ENCODE measurements at regions not wholly inside any gene's neighbourhood (a gene's known extent, or its start where the extent isn't known, plus 50 kb on each side); places are given as distances from the start of the nearest gene placed in this dataset.
"Not testable (repeated sequence)": the region's sequence is repeated elsewhere in the genome, so short reads cannot be mapped to it uniquely, and the experiment has no call there.

DNA sequence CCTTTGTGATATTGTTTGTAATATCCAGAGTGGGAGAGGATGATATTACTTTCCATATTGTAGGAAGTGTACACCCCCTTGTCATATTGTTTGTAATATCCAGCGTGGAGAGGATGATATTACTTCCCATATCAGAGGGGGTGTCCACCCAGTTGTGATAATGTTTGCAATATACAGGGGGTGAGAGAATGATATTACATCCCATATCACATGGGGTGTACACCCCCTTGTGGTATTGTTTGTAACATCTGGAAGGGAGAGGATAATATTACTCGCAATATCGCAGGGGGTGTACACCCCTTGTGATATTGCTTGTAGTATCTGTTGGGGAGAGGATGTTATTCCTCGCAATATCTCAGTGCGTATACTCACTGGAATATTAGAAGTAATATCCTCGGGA lies 61.5 kb downstream of the PRSS23 start:
- no peak for DNase-seq
- intact Hi-C loops (cut with DNase I) = no loop called here

DNA sequence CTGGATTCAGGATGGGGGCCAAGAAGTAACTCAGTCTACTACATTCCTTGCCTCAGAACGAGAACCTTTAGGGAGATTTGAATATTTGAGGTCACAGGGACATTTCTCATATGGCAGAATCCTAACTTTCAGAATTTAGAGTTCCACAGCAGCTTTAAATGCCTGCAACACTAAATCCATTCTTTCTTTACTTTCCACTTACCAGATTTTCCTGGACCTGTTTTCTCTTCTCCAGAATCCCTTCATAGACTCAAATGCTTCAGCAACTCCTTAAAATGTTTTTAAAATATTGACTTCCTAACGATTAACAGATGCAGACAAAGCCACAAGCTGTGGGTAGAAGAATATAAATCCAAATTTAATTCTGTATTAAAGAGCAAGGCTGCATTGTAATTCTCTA lies 63.1 kb downstream of the PRSS23 start:
- intact Hi-C loops (cut with DNase I) = no loop called here
- no peak for DNase-seq

DNA sequence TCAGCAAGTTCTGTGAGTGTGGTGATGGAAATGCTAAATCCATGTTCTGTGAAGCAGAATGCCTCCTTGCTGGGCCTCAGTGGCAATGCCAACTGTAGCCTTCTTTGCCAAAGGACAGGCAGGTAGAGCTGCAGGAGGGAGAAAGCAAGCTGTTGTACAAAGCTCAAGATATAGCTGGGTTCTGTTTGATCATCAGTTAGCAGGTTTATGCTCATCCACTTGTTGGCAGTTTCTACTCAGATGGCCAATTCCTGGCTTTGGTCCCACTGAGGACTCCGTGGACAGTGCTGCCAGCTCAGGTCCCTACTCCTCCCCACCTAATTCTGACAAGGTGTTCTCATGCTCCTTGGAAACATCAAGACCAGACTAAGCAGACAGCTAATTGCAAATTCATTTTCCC lies 65.1 kb downstream of the PRSS23 start:
- DNase-seq = no peak
- intact Hi-C loops (cut with DNase I) = no loop called here

DNA sequence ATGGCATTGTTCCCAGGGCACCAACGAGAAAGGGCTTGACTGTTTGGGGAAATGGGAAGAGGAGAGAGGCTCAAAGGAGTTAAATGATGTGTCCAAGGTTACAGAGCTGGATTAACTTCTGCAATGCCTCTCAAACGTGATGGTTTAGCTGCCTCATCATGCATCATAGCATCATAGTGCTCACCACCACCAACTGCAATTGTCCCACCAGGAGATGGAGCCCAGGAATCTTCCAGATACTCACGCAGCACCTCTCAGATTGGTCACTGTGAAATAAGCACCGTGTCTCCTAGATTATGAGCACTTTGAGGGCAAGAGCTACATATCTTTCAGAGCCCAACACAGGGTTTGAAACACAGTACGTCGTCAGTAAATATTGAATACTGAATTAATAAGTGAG lies 69.2 kb downstream of the PRSS23 start:
- DNase-seq = no peak
- intact Hi-C loops (cut with DNase I) = no loop called here

DNA sequence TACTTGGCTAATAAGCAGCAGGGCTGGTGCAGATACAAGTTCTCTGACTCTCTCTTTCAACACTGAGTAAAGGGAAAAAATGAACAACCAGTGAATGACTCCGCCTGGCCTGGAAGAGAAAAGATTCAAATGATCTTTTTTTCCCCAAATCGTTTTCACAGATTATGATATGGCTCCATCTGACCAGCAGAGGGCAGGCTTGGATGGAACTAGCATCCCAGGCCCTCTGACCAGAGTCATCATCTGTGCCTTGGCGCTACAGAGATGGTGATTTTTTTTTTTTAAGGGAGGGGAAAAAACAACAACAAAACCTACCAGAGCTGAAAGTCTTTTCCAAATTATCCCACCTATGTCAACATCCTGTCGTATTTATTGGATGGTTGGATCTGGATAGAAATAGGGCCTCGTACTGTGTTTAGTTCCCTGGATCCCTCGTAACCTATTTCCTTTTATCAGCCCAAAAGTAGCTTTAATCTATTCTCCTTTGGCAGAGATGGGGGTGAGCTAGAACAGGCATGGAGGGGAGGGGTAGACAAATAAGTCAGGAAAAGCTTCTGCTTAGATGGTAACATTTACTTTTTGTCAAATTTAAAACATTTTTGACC lies 69.7 kb downstream of the PRSS23 start:
- peak in 7 of 10 donors; percentile 23 to 87 (median 52) for DNase-seq
- intact Hi-C loops (cut with DNase I) = loop anchor here (1.0 to 10.0 kb wide), 2 partner anchors 49 to 425 kb away; no protein-coding TSS in a partner anchor

DNA sequence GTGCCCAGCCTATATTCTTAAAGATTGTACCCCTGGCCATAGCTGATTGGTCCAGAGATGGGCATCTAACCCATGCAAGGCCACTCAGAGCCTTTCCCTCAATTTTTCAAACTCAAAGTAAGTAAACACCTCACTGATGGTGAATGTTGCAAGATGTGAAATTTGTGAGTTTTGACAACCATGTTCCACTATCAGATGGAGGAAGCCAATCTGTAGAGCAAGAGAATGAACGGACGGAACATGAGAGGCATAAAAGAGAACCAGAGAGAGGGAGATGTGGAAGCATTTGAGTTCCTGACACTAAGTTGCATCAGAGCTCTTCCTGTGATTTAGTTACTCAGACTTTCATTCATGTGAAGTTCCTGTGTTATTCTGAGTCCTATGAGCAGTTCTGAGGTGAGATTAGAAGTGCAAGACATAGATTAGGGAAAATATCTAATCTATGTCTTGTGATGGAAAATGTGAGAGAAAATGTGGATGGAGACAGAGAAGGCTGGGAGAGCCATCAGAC lies 73.3 kb downstream of the PRSS23 start:
- DNase-seq = no peak
- intact Hi-C loops (cut with DNase I) = loop anchor here (10.0 kb wide), 1 partner anchor 421 kb away; no protein-coding TSS in a partner anchor

DNA sequence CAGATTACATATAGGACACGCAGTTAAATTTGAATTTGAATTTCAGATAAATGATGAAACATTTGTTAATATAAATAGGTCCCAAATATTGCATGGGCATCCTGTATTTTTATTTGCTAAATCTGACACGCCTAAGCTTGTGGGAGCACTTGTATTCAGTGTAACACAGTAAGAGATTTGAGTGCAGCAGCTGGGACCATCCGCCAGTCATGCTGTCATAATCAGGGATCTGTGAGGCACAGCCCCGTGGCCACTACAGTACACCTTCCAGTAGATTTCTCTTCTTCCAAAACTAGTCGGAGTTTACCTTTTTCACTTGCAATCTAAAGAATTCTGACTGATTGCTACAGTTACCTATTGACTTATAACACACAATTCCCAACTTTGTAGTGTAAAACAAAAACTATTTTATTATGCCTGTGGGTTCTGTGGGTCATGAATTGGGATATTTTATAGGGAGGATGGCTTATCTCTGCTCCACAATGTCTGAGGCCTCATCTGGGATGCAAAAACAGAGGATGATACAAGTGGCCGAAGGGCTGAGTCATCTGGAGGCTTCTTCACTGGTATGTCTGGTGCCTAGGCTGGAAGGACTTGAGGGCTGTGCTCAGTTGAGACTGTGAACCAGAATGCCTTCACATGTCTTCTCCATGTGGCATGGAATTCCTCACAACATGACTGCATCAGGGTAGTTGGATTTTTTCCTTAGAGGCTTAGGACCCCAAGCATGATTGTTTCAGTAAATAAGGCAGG lies 74.1 kb downstream of the PRSS23 start:
- intact Hi-C loops (cut with DNase I) = loop anchor here (10.0 kb wide), 1 partner anchor 420 kb away; no protein-coding TSS in a partner anchor
- DNase-seq = no peak

DNA sequence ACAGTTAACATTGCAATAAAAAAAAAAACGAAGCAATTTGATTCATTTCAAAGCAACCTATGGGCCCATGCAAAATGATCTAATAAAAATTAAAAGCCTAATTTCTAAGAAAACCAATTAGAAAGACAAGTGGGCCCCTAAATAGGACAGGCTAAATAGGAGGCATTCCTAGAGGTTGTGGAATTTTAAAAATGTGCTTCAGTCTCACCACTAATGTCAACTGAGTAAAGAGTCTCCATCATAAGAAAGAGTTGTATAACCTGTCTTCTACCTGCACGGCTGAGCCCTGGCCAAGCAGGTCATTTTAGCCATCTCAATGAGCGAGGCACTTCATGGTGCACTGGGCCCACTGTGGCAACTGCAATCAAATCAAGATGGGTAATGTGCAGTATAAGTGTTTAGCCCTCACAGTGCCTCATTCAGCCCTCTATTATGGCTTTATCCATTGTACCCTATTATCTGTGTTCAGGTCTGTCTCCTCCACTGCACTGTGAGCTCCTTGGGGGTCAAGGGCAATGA lies 76.4 kb downstream of the PRSS23 start:
- no peak for DNase-seq
- intact Hi-C loops (cut with DNase I) = loop anchor here (10.0 kb wide), 1 partner anchor 418 kb away; no protein-coding TSS in a partner anchor

DNA sequence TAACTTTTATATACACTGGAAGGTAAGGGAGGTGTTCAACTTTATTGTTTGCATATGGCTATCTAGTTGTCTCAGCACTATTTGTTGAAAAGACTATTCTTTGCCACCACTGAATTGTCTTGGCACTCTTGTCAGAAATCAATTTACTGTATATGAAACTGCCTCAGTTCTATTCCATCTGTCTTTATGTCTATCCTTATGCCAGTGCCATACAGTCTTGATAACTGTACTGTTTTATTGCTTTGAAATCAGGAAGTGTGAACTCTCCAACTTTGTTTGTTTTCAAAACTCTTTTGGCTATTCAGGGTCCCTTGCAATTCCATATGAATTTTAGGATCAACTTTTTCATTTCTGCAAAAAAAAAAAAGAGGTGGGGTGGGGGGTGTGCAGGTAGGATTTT lies 77.2 kb downstream of the PRSS23 start:
- intact Hi-C loops (cut with DNase I) = loop anchor here (10.0 kb wide), 1 partner anchor 417 kb away; no protein-coding TSS in a partner anchor

DNA sequence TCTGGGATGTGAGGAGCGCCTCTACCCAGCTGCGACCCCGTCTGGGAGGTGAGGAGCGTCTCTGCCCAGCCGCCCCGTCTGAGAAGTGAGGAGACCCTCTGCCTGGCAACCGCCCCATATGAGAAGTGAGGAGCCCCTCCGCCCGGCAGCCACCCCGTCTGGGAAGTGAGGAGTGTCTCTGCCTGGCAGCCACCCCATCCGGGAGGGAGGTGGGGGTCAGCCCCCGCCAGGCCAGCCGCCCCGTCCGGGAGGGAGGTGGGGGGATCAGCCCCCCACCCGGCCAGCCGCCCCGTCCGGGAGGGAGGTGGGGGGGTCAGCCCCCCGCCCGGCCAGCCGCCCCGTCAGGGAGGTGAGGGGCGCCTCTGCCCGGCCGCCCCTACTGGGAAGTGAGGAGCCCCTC lies 76.0 kb downstream of the FZD4 start:
- intact Hi-C loops (cut with DNase I) = loop anchor here (10.0 kb wide), 1 partner anchor 416 kb away; no protein-coding TSS in a partner anchor
- DNase-seq = not testable (repeated sequence)

More for the DNA sequence above, 77.2 kb downstream of the PRSS23 start:
- no peak for DNase-seq

DNA sequence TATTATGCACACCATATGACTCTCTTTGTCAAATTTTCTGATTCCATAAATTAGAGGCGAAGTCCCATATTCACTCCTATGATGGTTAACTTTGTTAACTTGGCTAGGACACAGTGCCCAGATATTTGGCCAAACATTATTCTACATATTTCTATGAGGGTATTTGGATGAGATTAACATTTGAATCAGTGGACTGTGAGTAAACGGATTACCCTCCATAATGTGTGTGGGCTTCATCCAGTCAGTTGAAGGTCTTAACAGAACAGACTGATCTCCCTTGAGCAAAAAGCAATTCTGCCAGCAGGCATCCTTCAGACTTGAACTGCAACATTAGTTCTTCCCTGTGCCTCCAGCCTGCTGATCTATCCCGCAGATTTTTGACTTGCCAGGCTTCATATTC lies 69.9 kb downstream of the FZD4 start:
- no peak for DNase-seq
- intact Hi-C loops (cut with DNase I) = no loop called here

DNA sequence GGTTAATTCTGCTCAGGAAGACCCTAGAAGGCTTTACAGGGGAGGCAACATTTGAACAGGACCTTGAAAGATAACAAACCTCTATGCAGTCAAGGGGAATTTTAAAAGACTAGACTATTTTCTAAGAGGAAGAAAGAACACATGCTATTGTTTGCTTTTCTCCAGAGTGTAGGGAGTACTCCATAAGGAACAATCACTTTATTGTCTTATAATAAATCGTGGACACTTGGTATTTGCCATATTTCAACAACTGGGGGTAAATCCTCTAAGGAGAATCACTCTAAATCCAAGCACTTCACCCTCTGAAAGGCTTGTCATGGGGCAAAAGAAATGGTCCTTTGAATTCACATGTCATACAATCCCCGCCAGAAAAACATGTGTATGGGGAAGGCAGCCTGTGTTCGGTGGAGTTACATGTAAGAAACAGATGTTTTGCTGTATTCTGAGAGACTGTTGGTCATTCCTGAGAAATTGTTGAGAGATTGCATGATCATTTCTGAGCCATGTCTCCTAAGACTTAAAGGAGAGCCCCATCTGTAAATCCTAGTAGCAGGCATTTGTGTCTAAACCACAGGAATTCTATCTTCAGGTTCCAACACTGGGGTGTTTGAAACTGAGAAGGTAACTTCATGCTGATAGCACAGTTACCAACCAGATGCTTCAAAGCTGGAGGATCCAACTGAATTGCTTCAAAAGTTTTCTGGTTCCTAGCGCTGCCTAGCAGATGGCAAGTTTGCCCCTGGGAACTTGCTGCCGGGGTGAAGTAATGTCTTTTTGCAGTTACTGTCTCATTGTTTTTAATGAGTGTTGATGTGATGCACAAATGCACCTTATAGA lies 66.8 kb downstream of the FZD4 start:
- intact Hi-C loops (cut with DNase I) = no loop called here
- no peak for DNase-seq

DNA sequence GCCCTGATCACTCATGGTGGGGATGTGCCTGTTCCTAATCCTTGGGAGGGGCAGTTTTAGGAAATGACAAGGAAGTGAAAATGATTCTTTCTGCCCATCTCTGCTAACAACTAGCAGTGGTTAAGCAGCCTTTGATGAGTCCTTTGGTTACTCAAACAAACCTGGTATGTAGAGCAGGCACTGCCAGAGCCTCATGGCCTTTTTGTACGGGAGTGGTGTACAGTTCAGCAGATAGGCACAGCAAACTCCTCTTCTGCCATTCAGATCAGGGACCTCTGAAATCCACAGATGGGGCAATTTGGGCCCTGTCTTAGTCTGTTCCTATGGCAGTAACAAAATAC lies 66.2 kb downstream of the FZD4 start:
- intact Hi-C loops (cut with DNase I) = no loop called here

DNA sequence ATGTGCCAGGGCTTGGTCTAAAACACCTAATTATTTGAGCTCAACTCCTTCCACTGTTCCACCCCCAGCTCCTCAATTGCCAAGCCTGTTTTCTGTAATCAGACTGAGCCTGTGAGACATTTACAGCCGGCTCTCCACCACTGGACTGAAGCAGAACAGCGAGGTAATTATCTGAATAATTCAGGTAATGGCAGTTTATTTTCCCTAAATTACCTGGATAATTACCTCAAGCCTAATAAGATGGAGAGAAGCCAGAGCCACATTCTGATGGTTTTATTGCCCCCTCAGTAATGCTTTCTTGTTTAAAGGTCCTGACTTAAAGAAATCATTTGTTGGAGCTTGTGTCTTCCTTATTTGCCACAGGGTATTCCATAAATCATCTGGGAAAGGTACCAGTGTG lies 64.2 kb downstream of the FZD4 start:
- intact Hi-C loops (cut with DNase I) = no loop called here
- no peak for DNase-seq

More for the DNA sequence above, 66.2 kb downstream of the FZD4 start:
- DNase-seq = no peak

DNA sequence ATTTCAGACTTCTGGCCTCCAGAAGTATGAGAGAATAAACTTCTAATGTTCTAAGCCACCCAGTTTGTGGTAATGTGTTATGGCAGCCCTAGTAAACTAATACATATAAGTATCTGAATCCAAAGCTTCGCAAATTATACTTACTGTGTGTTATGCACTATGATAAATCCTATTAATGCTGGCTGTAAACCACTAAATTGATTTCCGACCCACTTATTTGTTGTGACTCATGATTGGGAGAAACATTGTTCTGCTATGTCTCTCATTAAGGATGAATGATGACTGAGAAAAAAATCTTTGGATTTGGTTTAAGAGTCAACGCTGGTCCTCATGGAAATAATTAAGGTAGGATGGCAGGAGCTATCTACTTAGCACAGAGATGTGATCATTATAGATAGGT lies 62.0 kb downstream of the FZD4 start:
- intact Hi-C loops (cut with DNase I) = no loop called here
- no peak for DNase-seq
